Kidney epithelial cell (primary cell): ENCODE measurements at regions not wholly inside any gene's neighbourhood (a gene's known extent, or its start where the extent isn't known, plus 50 kb on each side); places are given as distances from the start of the nearest gene placed in this dataset.

Source experiments
- DNase-seq: peaks from one replicate; pipeline ENCODE4 v3.0.0-alpha.2; 2010; ENCODE audit warnings: low read depth
- H3K27me3 ChIP-seq: 2 replicates; pipeline ENCODE4 v1.6.0; 2011; ENCODE audit warnings: low read length; ENCODE audit not compliant: control insufficient read depth, insufficient read depth
- H3K36me3 ChIP-seq: 2 replicates; pipeline ENCODE4 v1.5.1; 2011; ENCODE audit warnings: low read length; ENCODE audit not compliant: control insufficient read depth, insufficient read depth
- H3K4me3 ChIP-seq: 2 replicates; pipeline ENCODE4 v1.5.1; 2011; ENCODE audit warnings: low read depth, mild to moderate bottlenecking, control low read depth, low read length
- CTCF ChIP-seq: IDR thresholded peaks from 2 replicates; pipeline ENCODE4 v1.5.1; 2011; ENCODE audit warnings: mild to moderate bottlenecking, moderate library complexity, low read length, control low read depth, inconsistent platforms; ENCODE audit not compliant: insufficient read depth, poor library complexity, severe bottlenecking

- no peaks in the 10 kb centered on the region for H3K27me3 ChIP-seq
- TF ChIP-seq CTCF: no peak
These were observed 239.9 kb downstream of the GASK1B start for GRCh38 chr4:157932936-157933335.

GRCh38 chr4:157929486-157929885, 243.3 kb downstream of the GASK1B start:
- Histone ChIP-seq H3K4me3 (no peak overlapping the region), H3K36me3 (no peaks in the 10 kb centered on the region), H3K27me3 (no peaks in the 10 kb centered on the region)
- no peak for DNase-seq
- TF ChIP-seq CTCF: no peak

More at GRCh38 chr4:157932936-157933335, 239.9 kb downstream of the GASK1B start:
- H3K36me3 ChIP-seq: no peaks in the 10 kb centered on the region
- DNase-seq: no peak
- no peak overlapping the region for H3K4me3 ChIP-seq

GRCh38 chr4:157918036-157918832, 254.6 kb downstream of the GASK1B start:
- no peak overlapping the region for H3K4me3 ChIP-seq
- no peak for DNase-seq
- no peak for TF ChIP-seq CTCF
- H3K36me3 ChIP-seq: no peaks in the 10 kb centered on the region
- no peaks in the 10 kb centered on the region for H3K27me3 ChIP-seq

GRCh38 chr4:157912212-157912611, 260.6 kb downstream of the GASK1B start:
- H3K4me3 ChIP-seq: no peak overlapping the region
- no peaks in the 10 kb centered on the region for H3K27me3 ChIP-seq
- no peaks in the 10 kb centered on the region for H3K36me3 ChIP-seq
- TF ChIP-seq CTCF: no peak
- no peak for DNase-seq

- no peak for DNase-seq
- Histone ChIP-seq H3K4me3 (no peak overlapping the region), H3K27me3 (no peaks in the 10 kb centered on the region), H3K36me3 (no peaks in the 10 kb centered on the region)
- no peak for TF ChIP-seq CTCF
These were observed 261.2 kb downstream of the GASK1B start for GRCh38 chr4:157911662-157912061.

GRCh38 chr4:157908691-157909090, 264.1 kb downstream of the GASK1B start:
- TF ChIP-seq CTCF: no peak
- H3K4me3 ChIP-seq: no peak overlapping the region
- H3K27me3 ChIP-seq: no peaks in the 10 kb centered on the region
- no peak for DNase-seq
- H3K36me3 ChIP-seq: no peaks in the 10 kb centered on the region
